ENCODE measurements at regions not wholly inside any gene's neighbourhood (a gene's known extent, or its start where the extent isn't known, plus 50 kb on each side); places are given as distances from the start of the nearest gene placed in this dataset.
A peak's percentile ranks its signal among the peaks of the same experiment; 100 is the strongest.
"Not testable (repeated sequence)": the region's sequence is repeated elsewhere in the genome, so short reads cannot be mapped to it uniquely, and the experiment has no call there.

- DNase-seq, result no peak
Observed at GRCh38 chr1:68675336-68675735, 178.5 kb upstream of the DEPDC1 start.

GRCh38 chr1:68677684-68678351, 180.9 kb upstream of the DEPDC1 start:
- DNase-seq, result no peak

GRCh38 chr1:68696221-68696620, 199.3 kb upstream of the DEPDC1 start:
- no peak for DNase-seq

- DNase-seq, result no peak
Observed at GRCh38 chr1:68703921-68704354, 207.1 kb upstream of the DEPDC1 start.

- no peak for DNase-seq
Observed at GRCh38 chr1:68704800-68705443, 208.0 kb upstream of the DEPDC1 start.

GRCh38 chr1:68705466-68705865, 208.6 kb upstream of the DEPDC1 start:
- DNase-seq, result no peak

GRCh38 chr1:68706639-68707317, 209.9 kb upstream of the DEPDC1 start:
- no peak for DNase-seq

- DNase-seq, result no peak
Observed at GRCh38 chr1:68717330-68717729, 220.4 kb upstream of the DEPDC1 start.

- DNase-seq, result no peak
Observed at GRCh38 chr1:68720476-68720875, 223.6 kb upstream of the DEPDC1 start.

- DNase-seq, result no peak
Observed at GRCh38 chr1:68723791-68724190, 226.9 kb upstream of the DEPDC1 start.

- no peak for DNase-seq
Observed at GRCh38 chr1:68725001-68725752, 228.3 kb upstream of the DEPDC1 start.

GRCh38 chr1:68739486-68739885, 242.6 kb upstream of the DEPDC1 start:
- not testable (repeated sequence) for DNase-seq

GRCh38 chr1:68745011-68745410, 248.1 kb upstream of the DEPDC1 start:
- DNase-seq, result peak; percentile 6

- no peak for DNase-seq
Observed at GRCh38 chr1:68745451-68745850, 248.6 kb upstream of the DEPDC1 start.

GRCh38 chr1:68746378-68746777, 249.5 kb upstream of the DEPDC1 start:
- DNase-seq, result no peak

- no peak for DNase-seq
Observed at GRCh38 chr1:68751723-68752122, 254.8 kb upstream of the DEPDC1 start.

GRCh38 chr1:68758666-68759209, 261.9 kb upstream of the DEPDC1 start:
- DNase-seq, result no peak

GRCh38 chr1:68767941-68768340, 271.1 kb upstream of the DEPDC1 start:
- DNase-seq, result no peak

- no peak for DNase-seq
Observed at GRCh38 chr1:68770817-68771216, 273.9 kb upstream of the DEPDC1 start.

GRCh38 chr1:68777851-68778250, 281.0 kb upstream of the DEPDC1 start:
- no peak for DNase-seq

- DNase-seq, result not testable (repeated sequence)
Observed at GRCh38 chr1:68779841-68780240, 283.0 kb upstream of the DEPDC1 start.

- DNase-seq, result no peak
Observed at GRCh38 chr1:68780919-68781318, 284.0 kb upstream of the DEPDC1 start.

- no peak for DNase-seq
Observed at GRCh38 chr1:68782890-68783289, 286.0 kb upstream of the DEPDC1 start.

Measured in hindlimb muscle (tissue), 1 donor.